ENCODE measurements at regions not wholly inside any gene's neighbourhood (a gene's known extent, or its start where the extent isn't known, plus 50 kb on each side); places are given as distances from the start of the nearest gene placed in this dataset.

GRCh38 chr10:105387971-105388370 lies 746.9 kb downstream of the SORCS3 start:
- DNase-seq (ENCODE audit: low read depth in 3 of 3), result no peak

GRCh38 chr10:105383978-105384377 lies 742.9 kb downstream of the SORCS3 start:
- no peak for DNase-seq (ENCODE audit: low read depth in 3 of 3)

- no peak for DNase-seq (ENCODE audit: low read depth in 3 of 3)
Measured at GRCh38 chr10:105370692-105371091, 729.6 kb downstream of the SORCS3 start.

- DNase-seq (ENCODE audit: low read depth in 3 of 3), result no peak
Measured at GRCh38 chr10:105359708-105360107, 718.6 kb downstream of the SORCS3 start.

GRCh38 chr10:105358911-105359310 lies 717.8 kb downstream of the SORCS3 start:
- DNase-seq (ENCODE audit: low read depth in 3 of 3), result no peak

- no peak for DNase-seq (ENCODE audit: low read depth in 3 of 3)
Measured at GRCh38 chr10:105356626-105357025, 715.5 kb downstream of the SORCS3 start.

GRCh38 chr10:105354010-105354409 lies 712.9 kb downstream of the SORCS3 start:
- DNase-seq (ENCODE audit: low read depth in 3 of 3), result no peak

GRCh38 chr10:105352827-105353226 lies 711.7 kb downstream of the SORCS3 start:
- DNase-seq (ENCODE audit: low read depth in 3 of 3), result no peak

GRCh38 chr10:105352281-105352680 lies 711.2 kb downstream of the SORCS3 start:
- no peak for DNase-seq (ENCODE audit: low read depth in 3 of 3)

GRCh38 chr10:105351187-105351586 lies 710.1 kb downstream of the SORCS3 start:
- DNase-seq (ENCODE audit: low read depth in 3 of 3), result no peak

- DNase-seq (ENCODE audit: low read depth in 3 of 3), result no peak
Measured at GRCh38 chr10:105347487-105347886, 706.4 kb downstream of the SORCS3 start.

- DNase-seq (ENCODE audit: low read depth in 3 of 3), result no peak
Measured at GRCh38 chr10:105342606-105343005, 701.5 kb downstream of the SORCS3 start.

- DNase-seq (ENCODE audit: low read depth in 3 of 3), result no peak
Measured at GRCh38 chr10:105339669-105340068, 698.6 kb downstream of the SORCS3 start.

GRCh38 chr10:105328503-105329133 lies 687.5 kb downstream of the SORCS3 start:
- no peak for DNase-seq (ENCODE audit: low read depth in 3 of 3)

Data from stimulated activated CD4-positive, alpha-beta T cell treated with anti-CD3 and anti-CD28 coated beads, TNF-alpha, amount 100 ng/mL, for 24 hours (primary cell).